MM.1S (cell line): ENCODE measurements at regions not wholly inside any gene's neighbourhood (a gene's known extent, or its start where the extent isn't known, plus 50 kb on each side); places are given as distances from the start of the nearest gene placed in this dataset.

Source experiments
- DNase-seq: peaks from one replicate; pipeline ENCODE4 v3.0.0-alpha.2; 2015
- H2AFZ ChIP-seq: fragments of 300-600 bp; sonication (generic); 2 replicates; pipeline ENCODE4 v1.6.0; 2016; ENCODE audit warnings: antibody characterized with exemption, low read length
- H3F3A ChIP-seq: fragments of 300-600 bp; sonication (generic); 2 replicates; pipeline ENCODE4 v1.6.1; 2016; ENCODE audit warnings: mild to moderate bottlenecking, antibody characterized with exemption, low read length, moderate library complexity, mixed read lengths; ENCODE audit not compliant: insufficient read depth
- H3K27ac ChIP-seq: fragments of 300-600 bp; sonication (generic); 2 replicates; pipeline ENCODE4 v1.5.1; 2016; ENCODE audit warnings: mild to moderate bottlenecking, low read length
- H3K27me3 ChIP-seq: fragments of 300-600 bp; sonication (generic); replicated peaks from 2 replicates; pipeline ENCODE4 v1.6.0; 2016; ENCODE audit warnings: low read length; ENCODE audit not compliant: insufficient read depth
- H3K36me3 ChIP-seq: fragments of 300-600 bp; sonication (generic); replicated peaks from 2 replicates; pipeline ENCODE4 v1.6.1; 2016; ENCODE audit warnings: mild to moderate bottlenecking, low read length, mixed read lengths; ENCODE audit not compliant: insufficient read depth
- H3K4me1 ChIP-seq: fragments of 300-600 bp; sonication (generic); 2 replicates; pipeline ENCODE4 v1.6.1; 2016; ENCODE audit warnings: low read length, mixed read lengths
- H3K4me2 ChIP-seq: fragments of 300-600 bp; sonication (generic); 2 replicates; pipeline ENCODE4 v1.6.0; 2016; ENCODE audit warnings: low read depth, low read length
- H3K4me3 ChIP-seq: fragments of 300-600 bp; sonication (generic); 2 replicates; pipeline ENCODE4 v1.5.1; 2016; ENCODE audit warnings: low read length, mixed read lengths
- H3K79me2 ChIP-seq: fragments of 300-600 bp; sonication (generic); 2 replicates; pipeline ENCODE4 v1.6.1; 2016; ENCODE audit warnings: mixed run types, low read length, mixed read lengths
- H3K9ac ChIP-seq: fragments of 300-600 bp; sonication (generic); 2 replicates; pipeline ENCODE4 v1.6.1; 2016; ENCODE audit warnings: low read length, mixed read lengths
- H3K9me2 ChIP-seq: fragments of 300-600 bp; sonication (generic); replicated peaks from 2 replicates; pipeline ENCODE4 v1.6.1; 2016; ENCODE audit warnings: mild to moderate bottlenecking, low read length, mixed read lengths; ENCODE audit not compliant: insufficient read depth
- H3K9me3 ChIP-seq: fragments of 300-600 bp; sonication (generic); replicated peaks from 2 replicates; pipeline ENCODE4 v1.6.1; 2016; ENCODE audit warnings: mild to moderate bottlenecking, low read length, mixed read lengths; ENCODE audit not compliant: insufficient read depth
- H4K20me1 ChIP-seq: fragments of 300-600 bp; sonication (generic); 2 replicates; pipeline ENCODE4 v1.6.1; 2016; ENCODE audit warnings: mild to moderate bottlenecking, low read length, moderate library complexity, mixed read lengths; ENCODE audit not compliant: insufficient read depth
- EZH2 ChIP-seq: fragments of 300-600 bp; sonication (generic); optimal IDR thresholded peaks from 2 replicates; pipeline ENCODE3; 2017; ENCODE audit warnings: low read depth, mild to moderate bottlenecking, antibody characterized with exemption, low read length, mixed read lengths
- EZH2phosphoT487 ChIP-seq: fragments of 300-600 bp; sonication (generic); IDR thresholded peaks from 2 replicates; pipeline ENCODE4 v1.6.1; 2018; ENCODE audit warnings: antibody characterized with exemption, low read length
- TF ChIP-seq, protein P1 (sequence below): fragments of 300-600 bp; sonication (generic); IDR thresholded peaks from 2 replicates; pipeline ENCODE4 v1.5.1; 2016; ENCODE audit warnings: antibody characterized with exemption, low read length, mixed read lengths

GRCh38 chr7:88665892-88666514 is 93.5 kb upstream of the ZNF804B start:
- H3K36me3 ChIP-seq, result no peaks in the 10 kb centered on the region
- H3K4me2 ChIP-seq, result no peak overlapping the region
- no peaks in the 10 kb centered on the region for H3K27me3 ChIP-seq
- no peak overlapping the region for H3K27ac ChIP-seq
- H3K4me3 ChIP-seq, result no peak overlapping the region
- TF ChIP-seq EZH2, result no peak
- TF ChIP-seq EZH2phosphoT487, result no peak
- TF ChIP-seq, protein P1, sequence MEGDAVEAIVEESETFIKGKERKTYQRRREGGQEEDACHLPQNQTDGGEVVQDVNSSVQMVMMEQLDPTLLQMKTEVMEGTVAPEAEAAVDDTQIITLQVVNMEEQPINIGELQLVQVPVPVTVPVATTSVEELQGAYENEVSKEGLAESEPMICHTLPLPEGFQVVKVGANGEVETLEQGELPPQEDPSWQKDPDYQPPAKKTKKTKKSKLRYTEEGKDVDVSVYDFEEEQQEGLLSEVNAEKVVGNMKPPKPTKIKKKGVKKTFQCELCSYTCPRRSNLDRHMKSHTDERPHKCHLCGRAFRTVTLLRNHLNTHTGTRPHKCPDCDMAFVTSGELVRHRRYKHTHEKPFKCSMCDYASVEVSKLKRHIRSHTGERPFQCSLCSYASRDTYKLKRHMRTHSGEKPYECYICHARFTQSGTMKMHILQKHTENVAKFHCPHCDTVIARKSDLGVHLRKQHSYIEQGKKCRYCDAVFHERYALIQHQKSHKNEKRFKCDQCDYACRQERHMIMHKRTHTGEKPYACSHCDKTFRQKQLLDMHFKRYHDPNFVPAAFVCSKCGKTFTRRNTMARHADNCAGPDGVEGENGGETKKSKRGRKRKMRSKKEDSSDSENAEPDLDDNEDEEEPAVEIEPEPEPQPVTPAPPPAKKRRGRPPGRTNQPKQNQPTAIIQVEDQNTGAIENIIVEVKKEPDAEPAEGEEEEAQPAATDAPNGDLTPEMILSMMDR, result no peak
- no peak overlapping the region for H2AFZ ChIP-seq
- no peak for DNase-seq
- no peaks in the 10 kb centered on the region for H3F3A ChIP-seq
- H3K79me2 ChIP-seq, result no peaks in the 10 kb centered on the region
- no peak overlapping the region for H3K9ac ChIP-seq
- no peaks in the 10 kb centered on the region; the same call in 1 of the 2 replicates for H3K9me3 ChIP-seq
- no peaks in the 10 kb centered on the region for H3K9me2 ChIP-seq
- no peaks in the 10 kb centered on the region for H3K4me1 ChIP-seq
- H4K20me1 ChIP-seq, result no peaks in the 10 kb centered on the region

DNA sequence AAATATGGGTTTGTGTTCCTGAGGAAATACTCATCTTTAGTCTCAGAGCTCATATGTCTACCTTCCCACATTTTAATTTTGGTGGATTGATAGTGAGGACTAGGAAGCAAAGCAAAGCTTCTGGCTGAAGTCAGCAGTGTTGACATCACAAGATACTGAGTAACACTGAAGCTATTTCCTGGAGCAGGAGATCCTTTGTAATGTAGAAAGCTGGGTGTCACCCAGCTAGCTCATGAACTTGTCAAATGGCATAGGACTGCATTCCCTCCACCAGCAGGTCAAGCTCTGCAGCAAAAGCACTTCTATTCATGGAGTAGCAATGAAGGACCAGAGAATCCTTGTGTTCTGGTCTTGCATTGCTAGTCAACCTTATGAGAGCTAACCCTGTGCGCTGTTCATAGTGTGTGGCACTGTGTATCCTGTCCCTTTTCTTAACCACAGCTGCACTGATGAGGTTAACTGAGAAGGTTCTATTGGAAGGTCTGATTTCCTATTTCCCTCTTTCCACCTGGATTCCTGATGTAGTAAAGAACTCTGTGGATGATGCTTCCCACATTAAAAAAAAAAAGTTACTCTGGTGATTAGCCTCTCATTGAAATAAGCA is 94.8 kb upstream of the ZNF804B start:
- Histone ChIP-seq H3K9ac (no peak overlapping the region), H3K79me2 (no peaks in the 10 kb centered on the region), H3K36me3 (no peaks in the 10 kb centered on the region), H3K4me2 (no peak overlapping the region), H3K4me1 (no peaks in the 10 kb centered on the region), H3K27ac (no peak overlapping the region), H3K4me3 (no peak overlapping the region), H3K27me3 (no peaks in the 10 kb centered on the region), H3F3A (no peaks in the 10 kb centered on the region), H3K9me2 (no peaks in the 10 kb centered on the region), H3K9me3 (no peaks in the 10 kb centered on the region; the same call in 1 of the 2 replicates), H2AFZ (no peak overlapping the region), H4K20me1 (no peaks in the 10 kb centered on the region)
- no peak for DNase-seq
- no peak for TF ChIP-seq EZH2phosphoT487
- TF ChIP-seq, protein P1, result no peak
- no peak for TF ChIP-seq EZH2

DNA sequence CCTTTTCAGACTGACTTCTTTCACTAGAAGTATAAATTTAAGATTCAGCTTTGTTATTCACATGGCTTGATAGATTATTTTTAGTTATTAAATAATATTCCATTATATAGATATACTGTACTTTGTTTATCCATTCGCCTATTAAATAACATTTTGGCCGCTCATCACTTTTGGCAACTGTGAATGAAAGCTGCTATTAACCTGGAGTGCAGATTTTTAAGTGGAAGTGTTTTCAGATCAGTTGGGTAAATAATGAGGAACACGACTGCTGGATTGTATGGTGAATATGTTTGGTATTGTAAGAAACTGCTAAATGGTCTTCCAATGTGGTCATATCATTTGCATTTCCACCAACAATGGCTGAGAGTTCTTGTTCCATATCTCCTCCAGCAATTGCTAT is 97.6 kb upstream of the ZNF804B start:
- Histone ChIP-seq H3K27me3 (no peaks in the 10 kb centered on the region), H3K27ac (no peak overlapping the region), H3K9me2 (no peaks in the 10 kb centered on the region), H3K4me1 (no peaks in the 10 kb centered on the region), H3F3A (no peaks in the 10 kb centered on the region), H3K4me3 (no peak overlapping the region), H3K36me3 (no peaks in the 10 kb centered on the region), H2AFZ (no peak overlapping the region), H3K9ac (no peak overlapping the region), H3K9me3 (no peaks in the 10 kb centered on the region; the same call in 1 of the 2 replicates), H4K20me1 (no peaks in the 10 kb centered on the region), H3K4me2 (no peak overlapping the region), H3K79me2 (no peaks in the 10 kb centered on the region)
- TF ChIP-seq, protein P1, result no peak
- no peak for DNase-seq
